Neuronal stem cell (in vitro differentiated cells): ENCODE measurements at regions not wholly inside any gene's neighbourhood (a gene's known extent, or its start where the extent isn't known, plus 50 kb on each side); places are given as distances from the start of the nearest gene placed in this dataset.
"Not testable (repeated sequence)": the region's sequence is repeated elsewhere in the genome, so short reads cannot be mapped to it uniquely, and the experiment has no call there.

Experiments used
- DNase-seq: peaks from one replicate; pipeline ENCODE4 v3.0.0-alpha.2; 2013; ENCODE audit warnings: low spot score
- H2AFZ ChIP-seq: one replicate; pipeline ENCODE4 v1.6.1; 2013; ENCODE audit warnings: mild to moderate bottlenecking, low read length, inconsistent platforms
- H2AK5ac ChIP-seq: 2 replicates; pipeline ENCODE4 v1.6.1; 2013; ENCODE audit warnings: low read depth, mild to moderate bottlenecking, inconsistent platforms, low read length, moderate library complexity, mixed read lengths
- H2BK120ac ChIP-seq: 2 replicates; pipeline ENCODE4 v1.6.1; 2013; ENCODE audit warnings: low read depth, mild to moderate bottlenecking, inconsistent platforms, low read length, moderate library complexity, mixed read lengths
- H2BK12ac ChIP-seq: one replicate; pipeline ENCODE4 v1.6.1; 2013; ENCODE audit warnings: low read length, inconsistent platforms
- H2BK15ac ChIP-seq: 2 replicates; pipeline ENCODE4 v1.6.1; 2013; ENCODE audit warnings: mild to moderate bottlenecking, low read length, inconsistent platforms, mixed read lengths
- H2BK5ac ChIP-seq: one replicate; pipeline ENCODE4 v1.6.1; 2013; ENCODE audit warnings: inconsistent platforms, mild to moderate bottlenecking, low read length, moderate library complexity
- H3K14ac ChIP-seq: one replicate; pipeline ENCODE4 v1.6.1; 2013; ENCODE audit warnings: low read length, inconsistent platforms
- H3K18ac ChIP-seq: 2 replicates; pipeline ENCODE4 v1.6.1; 2013; ENCODE audit warnings: low read length, inconsistent platforms
- H3K23ac ChIP-seq: 2 replicates; pipeline ENCODE4 v1.6.1; 2013; ENCODE audit warnings: low read depth, mild to moderate bottlenecking, mixed read lengths, low read length, inconsistent platforms; ENCODE audit not compliant: poor library complexity
- H3K27ac ChIP-seq: replicated peaks from 3 replicates; pipeline ENCODE4 v1.5.1; 2013; ENCODE audit warnings: low read length, inconsistent platforms
- H3K27me3 ChIP-seq, 3 experiments: 2 replicates each; pipeline ENCODE4 v1.6.1; 2013; ENCODE audit warnings: low read length in 3 of 3, mild to moderate bottlenecking in 2 of 3, inconsistent platforms in 1 of 3, low read depth in 1 of 3, mixed read lengths in 1 of 3, moderate library complexity in 1 of 3; ENCODE audit not compliant: control insufficient read depth in 3 of 3, insufficient read depth in 3 of 3
- H3K36me3 ChIP-seq, 2 donors: replicated peaks in 1 of 2; 2 replicates each; pipeline ENCODE4 v1.6.1; 2013; ENCODE audit warnings: low read length in 2 of 2; ENCODE audit not compliant: control insufficient read depth in 2 of 2, insufficient read depth in 2 of 2
- H3K4ac ChIP-seq: 2 replicates; pipeline ENCODE4 v1.6.1; 2013; ENCODE audit warnings: inconsistent platforms, mild to moderate bottlenecking, low read length, moderate library complexity
- H3K4me1 ChIP-seq, 2 donors: 1 replicate in 1 of 2; 2 replicates in 1 of 2; pipeline ENCODE4 v1.6.1; 2013; ENCODE audit warnings: low read length in 2 of 2, low read depth in 1 of 2; ENCODE audit not compliant: control insufficient read depth in 2 of 2, insufficient read depth in 1 of 2
- H3K4me2 ChIP-seq: one replicate; pipeline ENCODE4 v1.6.1; 2013; ENCODE audit warnings: mild to moderate bottlenecking, low read length, inconsistent platforms; ENCODE audit not compliant: insufficient read depth, poor library complexity, severe bottlenecking
- H3K4me3 ChIP-seq, 2 donors: 2 replicates each; pipeline ENCODE4 v1.5.1; 2013; ENCODE audit warnings: low read length in 2 of 2, mild to moderate bottlenecking in 2 of 2, inconsistent platforms in 1 of 2, moderate library complexity in 1 of 2
- H3K79me1 ChIP-seq: one replicate; pipeline ENCODE4 v1.6.1; 2013; ENCODE audit warnings: low read depth, mild to moderate bottlenecking, inconsistent platforms, low read length, moderate library complexity
- H3K9ac ChIP-seq: one replicate; pipeline ENCODE4 v1.6.1; 2013; ENCODE audit warnings: mild to moderate bottlenecking, low read depth, low read length, inconsistent platforms; ENCODE audit not compliant: poor library complexity
- H3K9me3 ChIP-seq, 2 donors: replicated peaks in 1 of 2; 2 replicates each; pipeline versions ENCODE3 to v1.6.1; 2013; ENCODE audit warnings: low read length in 2 of 2, mild to moderate bottlenecking in 2 of 2, inconsistent platforms in 1 of 2, low read depth in 1 of 2, mixed read lengths in 1 of 2, moderate library complexity in 1 of 2; ENCODE audit not compliant: control insufficient read depth in 2 of 2, insufficient read depth in 1 of 2
- H4K8ac ChIP-seq: one replicate; pipeline ENCODE4 v1.6.1; 2013; ENCODE audit warnings: low read depth, mild to moderate bottlenecking, inconsistent platforms, low read length, moderate library complexity
- H4K91ac ChIP-seq: one replicate; pipeline ENCODE4 v1.6.1; 2013; ENCODE audit warnings: low read length, low read depth, mild to moderate bottlenecking, inconsistent platforms; ENCODE audit not compliant: poor library complexity
- WGBS, 2 donors: extraction: QIAGEN DNeasy Blood & Tissue Kit; methylation state at CpG; one replicate each; pipeline ENCODE4 v1.1.7; 2013; ENCODE audit warnings: missing lambda C conversion rate in 2 of 2, mixed read lengths in 1 of 2; ENCODE audit not compliant: insufficient read length in 2 of 2, insufficient replicate concordance in 1 of 2; ENCODE audit errors: extremely low coverage in 2 of 2; 5-methylcytosine and 5-hydroxymethylcytosine counted together

DNA sequence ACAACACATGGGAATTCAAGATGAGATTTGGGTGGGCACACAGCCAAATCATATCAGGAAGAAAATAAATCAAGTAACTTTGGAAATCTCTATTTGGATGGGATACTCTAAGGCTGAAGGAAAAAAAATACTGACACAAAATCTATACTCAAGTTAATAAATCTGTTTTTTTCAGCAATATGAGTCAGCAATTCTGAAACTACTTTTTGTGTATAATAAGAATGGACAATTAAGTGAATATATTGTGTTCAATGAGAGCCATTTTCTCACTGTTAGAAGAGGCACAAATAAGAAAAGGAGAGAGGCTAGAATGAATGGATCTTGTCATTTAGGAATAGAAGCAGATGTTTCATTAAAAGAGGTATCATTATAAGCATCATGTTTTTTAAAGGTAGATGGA, 651.0 kb downstream of the TAF11L14 start:
- Histone ChIP-seq H2BK120ac (no peak overlapping the region), H3K79me1 (no peaks in the 10 kb centered on the region), H3K4me2 (no peak overlapping the region), H3K9ac (no peak overlapping the region), H3K4me3 (no peak overlapping the region), H2BK12ac (no peak overlapping the region), H3K4ac (no peak overlapping the region), H3K14ac (no peak overlapping the region), H4K91ac (no peak overlapping the region), H3K23ac (no peak overlapping the region), H2AFZ (no peak overlapping the region), H2AK5ac (no peak overlapping the region), H3K27ac (no peak overlapping the region), H3K27me3 (no peaks in the 10 kb centered on the region), H2BK15ac (no peak overlapping the region), H2BK5ac (no peak overlapping the region), H3K9me3 (no peaks in the 10 kb centered on the region), H3K36me3 (no peaks in the 10 kb centered on the region), H4K8ac (no peak overlapping the region), H3K4me1 (no peaks in the 10 kb centered on the region), H3K18ac (no peak overlapping the region)
- DNase-seq = no peak

- H2AK5ac ChIP-seq = no peak overlapping the region
- no CpG with 5 or more reads among the region's 3 CpGs for WGBS, 2 donors
- H3K79me1 ChIP-seq = no peaks in the 10 kb centered on the region
- H2BK5ac ChIP-seq = no peak overlapping the region
- H3K9me3 ChIP-seq = no peaks in the 10 kb centered on the region
- H3K4me1 ChIP-seq = no peaks in the 10 kb centered on the region
- no peaks in the 10 kb centered on the region for H3K27me3 ChIP-seq
- H3K36me3 ChIP-seq = no peaks in the 10 kb centered on the region
- H3K4me2 ChIP-seq = no peak overlapping the region
- no peak overlapping the region for H3K4me3 ChIP-seq
- no peak overlapping the region for H3K9ac ChIP-seq
- H3K23ac ChIP-seq = no peak overlapping the region
- no peak overlapping the region for H3K4ac ChIP-seq
- H2AFZ ChIP-seq = no peak overlapping the region
- H3K27ac ChIP-seq = no peak overlapping the region
- H2BK12ac ChIP-seq = no peak overlapping the region
- no peak overlapping the region for H4K91ac ChIP-seq
- no peak overlapping the region for H3K14ac ChIP-seq
- H2BK15ac ChIP-seq = no peak overlapping the region
- no peak overlapping the region for H2BK120ac ChIP-seq
- H3K18ac ChIP-seq = no peak overlapping the region
- no peak for DNase-seq
- H4K8ac ChIP-seq = no peak overlapping the region
Measured at GRCh38 chr5:18292146-18292545, 657.9 kb downstream of the TAF11L14 start.

GRCh38 chr5:18295696-18296095, 661.4 kb downstream of the TAF11L14 start:
- not testable (repeated sequence) for H4K8ac ChIP-seq, H3K79me1 ChIP-seq, H3K14ac ChIP-seq, H2AK5ac ChIP-seq, DNase-seq, H3K27ac ChIP-seq, H4K91ac ChIP-seq, H3K18ac ChIP-seq, H3K4me1 ChIP-seq, H2AFZ ChIP-seq, H3K9me3 ChIP-seq, H2BK5ac ChIP-seq, H3K9ac ChIP-seq, H3K36me3 ChIP-seq, H3K4me3 ChIP-seq, H3K4me2 ChIP-seq, H2BK12ac ChIP-seq, H3K4ac ChIP-seq, H3K27me3 ChIP-seq, H2BK15ac ChIP-seq, H2BK120ac ChIP-seq, H3K23ac ChIP-seq
- WGBS, 2 donors = no CpG with 5 or more reads among the region's 3 CpGs

DNA sequence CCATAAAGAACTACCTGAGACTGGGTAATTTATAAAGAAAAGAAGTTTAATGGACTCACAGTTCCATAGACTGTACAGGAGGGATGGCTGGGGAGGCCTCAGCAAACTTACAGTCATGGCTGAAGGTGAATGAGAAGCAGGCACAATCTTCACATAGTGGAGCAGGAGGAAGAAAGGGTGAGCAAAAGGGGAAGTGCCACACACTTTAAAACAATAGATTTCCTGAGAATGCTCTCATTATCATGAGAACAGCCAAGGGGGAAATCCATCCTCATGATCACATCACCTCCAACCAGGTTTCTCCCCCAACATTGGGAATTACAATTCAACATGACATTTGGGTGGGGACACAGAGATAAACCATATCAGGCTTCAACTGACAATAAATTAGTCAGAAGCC, 664.9 kb downstream of the TAF11L14 start:
- no peaks in the 10 kb centered on the region for H3K4me1 ChIP-seq
- H3K4me3 ChIP-seq = no peak overlapping the region
- H3K79me1 ChIP-seq = no peaks in the 10 kb centered on the region
- no peak overlapping the region for H4K8ac ChIP-seq
- no peak for DNase-seq
- no peaks in the 10 kb centered on the region for H3K27me3 ChIP-seq
- H2BK15ac ChIP-seq = no peak overlapping the region
- H3K9ac ChIP-seq = no peak overlapping the region
- no peaks in the 10 kb centered on the region for H3K36me3 ChIP-seq
- no peak overlapping the region for H3K4ac ChIP-seq
- no peak overlapping the region for H3K18ac ChIP-seq
- H3K4me2 ChIP-seq = no peak overlapping the region
- no peaks in the 10 kb centered on the region for H3K9me3 ChIP-seq
- H2BK12ac ChIP-seq = no peak overlapping the region
- no peak overlapping the region for H2AK5ac ChIP-seq
- no peak overlapping the region for H2BK120ac ChIP-seq
- no peak overlapping the region for H2BK5ac ChIP-seq
- no peak overlapping the region for H3K14ac ChIP-seq
- H2AFZ ChIP-seq = no peak overlapping the region
- no peak overlapping the region for H4K91ac ChIP-seq
- no peak overlapping the region for H3K23ac ChIP-seq
- H3K27ac ChIP-seq = no peak overlapping the region
